ENCODE measurements at regions not wholly inside any gene's neighbourhood (a gene's known extent, or its start where the extent isn't known, plus 50 kb on each side); places are given as distances from the start of the nearest gene placed in this dataset.

DNA sequence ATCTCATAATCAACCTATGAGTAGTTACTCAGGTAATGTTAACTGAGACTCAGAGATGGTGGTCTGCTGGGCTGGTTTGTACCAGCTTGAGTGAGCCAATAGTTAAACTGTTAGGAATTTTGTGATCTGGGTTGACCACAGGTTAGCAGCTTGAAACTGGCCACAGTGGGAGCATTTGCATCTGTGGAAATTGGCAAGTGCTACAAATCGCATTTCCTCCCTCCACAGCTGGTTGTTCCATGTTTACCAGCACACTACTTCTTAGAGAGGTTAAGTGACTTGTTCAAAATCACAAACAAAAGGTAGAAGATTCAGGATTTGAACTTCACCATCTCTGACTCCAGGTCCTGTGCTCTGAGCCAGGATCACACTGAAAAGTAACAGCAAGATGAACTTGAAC lies 446.9 kb upstream of the CLINT1 start:
- DNase-seq: no peak

DNA sequence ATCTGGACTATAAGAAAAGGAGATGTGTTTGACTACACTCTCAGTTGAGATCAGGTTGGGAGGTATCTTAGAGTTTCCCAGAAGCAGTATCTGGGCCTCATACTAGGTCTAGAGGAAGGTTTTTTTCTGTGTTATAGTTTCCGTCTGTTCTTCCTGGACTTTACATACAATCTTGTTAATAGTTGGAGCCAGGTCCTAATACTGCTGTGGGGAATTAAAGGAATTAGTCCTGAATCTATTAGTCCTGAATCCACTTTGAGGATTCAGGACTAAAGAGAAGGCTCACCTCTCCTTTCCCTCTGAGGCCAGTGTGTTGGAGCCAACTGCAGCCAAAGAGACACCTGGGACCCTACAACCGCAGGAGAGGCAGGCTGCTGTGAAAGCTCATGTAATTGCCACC lies 445.7 kb upstream of the CLINT1 start:
- no peak for DNase-seq

DNA sequence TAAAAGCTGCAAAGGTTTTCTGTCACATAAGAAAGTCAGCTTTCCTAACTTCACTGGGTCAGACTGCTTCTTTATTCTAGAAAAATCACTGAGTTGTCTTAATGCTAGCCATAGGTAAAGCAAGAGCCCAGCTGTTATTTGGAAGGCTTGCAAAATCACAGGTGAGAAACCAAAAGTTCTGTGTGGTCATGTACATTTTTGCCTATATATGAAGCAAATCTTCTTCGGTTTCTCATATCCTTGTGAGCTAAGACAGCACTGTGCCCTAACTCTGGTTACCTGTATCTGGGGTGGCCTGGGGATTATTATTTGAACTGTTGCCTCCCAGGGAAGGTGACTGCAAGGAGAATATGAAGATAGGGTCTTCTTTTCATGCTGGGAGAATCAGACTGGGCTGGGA lies 444.9 kb upstream of the CLINT1 start:
- no peak for DNase-seq

DNA sequence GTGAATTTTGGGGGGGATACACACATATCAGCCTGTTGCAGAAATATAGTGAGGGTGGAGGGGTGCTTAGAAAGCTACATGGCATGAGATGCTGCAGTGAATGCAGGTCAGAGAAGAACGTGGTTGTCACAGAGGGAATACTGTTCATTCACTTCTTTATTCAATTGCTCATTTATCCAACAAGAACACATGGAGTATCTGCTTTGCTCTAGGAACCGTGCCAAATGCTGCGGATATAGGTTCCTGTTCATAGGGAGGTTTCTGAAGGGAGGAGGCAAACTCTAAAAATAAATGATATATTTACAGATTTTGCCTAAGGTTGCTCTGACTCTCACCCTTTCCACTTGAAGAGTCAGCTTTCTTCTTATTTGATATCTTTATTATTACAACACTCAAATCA lies 444.3 kb upstream of the CLINT1 start:
- no peak for DNase-seq

DNA sequence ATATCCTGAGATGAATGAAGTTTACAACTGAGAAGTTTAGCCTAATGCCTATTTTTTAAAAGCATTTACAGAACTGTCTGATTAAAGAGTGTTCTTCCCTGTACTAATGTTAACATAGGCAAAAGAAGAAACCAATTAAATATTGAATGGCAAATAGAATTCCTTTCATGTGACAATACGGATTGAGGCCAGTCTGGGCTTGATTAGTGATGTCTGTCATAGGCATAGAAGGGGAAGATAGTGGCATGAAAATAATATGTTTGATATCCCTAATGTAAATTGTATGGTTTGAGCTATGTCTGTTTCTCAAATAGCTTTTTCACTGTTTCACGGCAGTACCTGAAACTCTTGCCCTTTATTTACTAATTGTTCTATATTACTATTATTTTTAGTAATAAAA lies 443.1 kb upstream of the CLINT1 start:
- no peak for DNase-seq

DNA sequence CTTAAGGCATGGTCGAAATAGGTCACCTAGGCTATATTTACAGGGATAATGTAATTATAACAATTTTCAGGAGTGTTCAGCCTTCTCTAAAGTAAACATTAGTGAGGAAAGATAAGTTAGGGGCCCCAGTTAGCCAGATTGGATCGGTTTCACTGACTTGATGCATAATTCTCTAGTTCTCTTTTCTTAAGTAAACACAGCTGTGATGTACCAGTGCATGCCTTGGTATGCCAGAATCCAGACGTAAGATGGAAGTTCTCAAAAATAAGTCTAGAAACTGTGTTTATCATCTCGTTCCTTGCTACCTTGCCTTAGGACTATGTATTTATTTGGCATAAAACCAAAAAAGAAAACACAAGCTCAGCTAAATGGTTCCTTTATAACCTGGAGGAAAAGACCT lies 442.2 kb upstream of the CLINT1 start:
- DNase-seq: no peak

DNA sequence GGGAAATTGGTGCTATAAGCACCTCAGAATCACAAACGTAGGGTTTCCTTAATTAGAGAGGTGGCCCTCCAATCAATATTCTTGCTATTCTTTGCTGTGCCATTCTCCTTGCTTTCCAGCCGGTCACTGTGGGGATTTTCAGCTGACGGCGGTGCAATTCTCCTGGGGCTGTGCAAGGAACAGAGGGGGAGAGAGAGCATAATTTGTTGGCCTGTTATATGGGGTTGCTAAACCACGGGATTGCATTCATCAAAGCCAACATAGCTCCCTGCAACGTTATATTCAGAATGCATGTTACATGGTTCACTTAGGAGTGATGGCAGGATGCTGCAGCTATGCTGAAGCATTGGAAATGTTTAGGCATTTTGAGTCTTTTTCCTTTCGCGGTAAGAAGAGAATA lies 441.3 kb upstream of the CLINT1 start:
- DNase-seq: no peak

DNA sequence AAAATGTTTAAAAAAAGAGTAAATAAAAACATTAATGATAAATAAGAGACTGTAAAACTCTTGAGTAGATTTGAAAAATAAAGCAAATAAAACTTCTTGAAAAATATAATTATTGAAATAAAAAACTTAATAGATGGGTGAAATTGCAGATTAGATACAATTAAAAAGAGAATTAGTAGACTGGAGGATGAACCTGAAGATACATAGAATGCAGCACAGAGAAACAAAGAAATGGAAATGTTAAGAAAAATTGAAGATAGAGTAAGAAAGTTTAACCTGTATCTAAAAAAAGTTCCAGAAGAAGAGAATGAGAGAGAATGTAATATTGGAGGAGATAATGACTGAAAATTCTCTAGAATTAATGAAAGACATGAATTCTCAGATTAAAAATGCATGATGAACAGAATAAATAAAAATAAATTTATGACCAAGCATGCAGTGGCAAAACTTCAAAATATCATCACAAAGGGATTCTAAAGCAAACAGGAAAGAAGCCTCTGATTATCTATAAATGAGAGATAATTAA lies 438.1 kb upstream of the CLINT1 start:
- no peak for DNase-seq

DNA sequence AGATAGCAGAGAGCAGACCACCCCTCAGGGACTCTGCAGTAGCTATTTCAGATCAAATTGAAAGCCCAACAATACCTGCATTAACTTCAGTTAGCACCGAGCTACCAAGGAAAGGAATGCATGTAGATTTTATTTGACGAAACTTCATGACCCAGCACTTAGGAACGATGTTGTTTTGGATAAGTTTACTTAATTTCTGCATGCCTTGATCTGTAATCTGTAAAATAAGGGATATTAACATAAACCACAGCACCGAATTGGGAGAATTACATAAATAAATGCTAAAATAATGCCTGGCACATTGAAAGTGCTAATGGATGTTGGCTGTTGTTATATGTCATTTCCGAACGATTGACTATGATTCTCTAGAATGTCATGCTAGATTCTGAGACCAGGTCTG lies 435.8 kb upstream of the CLINT1 start:
- DNase-seq: no peak

DNA sequence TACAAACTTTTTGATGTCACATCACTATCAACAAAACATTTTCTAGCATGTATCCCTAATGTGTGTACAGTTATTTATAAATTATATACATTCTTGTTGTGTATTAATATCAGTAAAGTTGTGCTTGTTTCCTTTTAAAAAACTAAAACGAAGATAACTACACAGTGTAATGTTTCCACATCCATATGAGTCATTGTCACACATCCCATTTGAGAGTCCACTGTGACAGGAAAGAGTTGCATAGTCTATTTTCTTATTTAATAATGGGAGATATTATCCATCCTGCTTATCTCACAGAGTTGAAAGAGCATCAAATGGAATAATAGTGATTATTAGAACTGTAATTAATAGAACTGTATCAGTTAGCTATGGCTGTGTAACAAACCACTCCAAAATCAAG lies 434.0 kb upstream of the CLINT1 start:
- DNase-seq: no peak

DNA sequence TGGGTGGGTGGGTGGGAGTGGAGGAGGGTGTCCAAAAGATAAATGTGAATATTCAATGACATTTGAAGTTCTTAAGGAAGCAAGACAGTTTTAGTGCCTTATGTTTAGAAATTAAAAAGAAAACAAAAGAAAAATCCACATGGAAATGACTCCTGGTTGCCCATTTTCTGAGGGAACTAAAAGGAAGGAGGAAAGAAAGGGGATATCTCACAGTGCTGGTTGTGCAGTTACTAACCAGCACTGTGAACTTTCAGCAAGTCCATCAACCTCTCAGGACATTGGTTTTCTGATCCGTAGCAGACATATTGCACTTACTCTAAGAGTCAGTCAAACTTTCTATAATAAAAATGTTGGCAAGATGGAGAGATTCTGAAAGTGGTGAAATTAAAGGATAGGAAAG lies 431.0 kb upstream of the CLINT1 start:
- no peak for DNase-seq

DNA sequence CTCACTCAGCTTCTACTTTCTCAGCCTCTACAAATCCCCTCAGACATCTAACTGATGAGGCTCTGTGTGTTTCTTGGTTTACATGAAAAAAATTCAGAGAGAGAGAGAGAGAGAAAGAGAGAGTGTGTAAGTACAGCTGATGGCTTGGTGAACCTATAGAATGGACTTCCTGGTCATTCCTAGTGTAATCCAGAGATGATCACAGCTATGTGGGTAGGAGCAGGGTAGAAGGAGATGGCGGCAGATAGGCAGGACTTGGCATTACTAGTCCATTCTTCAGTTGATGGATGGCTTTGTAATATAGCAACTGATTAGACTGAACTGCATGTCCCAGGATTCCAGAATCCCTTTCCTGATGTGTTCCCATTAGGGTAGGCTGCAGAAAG lies 429.3 kb upstream of the CLINT1 start:
- DNase-seq: no peak

DNA sequence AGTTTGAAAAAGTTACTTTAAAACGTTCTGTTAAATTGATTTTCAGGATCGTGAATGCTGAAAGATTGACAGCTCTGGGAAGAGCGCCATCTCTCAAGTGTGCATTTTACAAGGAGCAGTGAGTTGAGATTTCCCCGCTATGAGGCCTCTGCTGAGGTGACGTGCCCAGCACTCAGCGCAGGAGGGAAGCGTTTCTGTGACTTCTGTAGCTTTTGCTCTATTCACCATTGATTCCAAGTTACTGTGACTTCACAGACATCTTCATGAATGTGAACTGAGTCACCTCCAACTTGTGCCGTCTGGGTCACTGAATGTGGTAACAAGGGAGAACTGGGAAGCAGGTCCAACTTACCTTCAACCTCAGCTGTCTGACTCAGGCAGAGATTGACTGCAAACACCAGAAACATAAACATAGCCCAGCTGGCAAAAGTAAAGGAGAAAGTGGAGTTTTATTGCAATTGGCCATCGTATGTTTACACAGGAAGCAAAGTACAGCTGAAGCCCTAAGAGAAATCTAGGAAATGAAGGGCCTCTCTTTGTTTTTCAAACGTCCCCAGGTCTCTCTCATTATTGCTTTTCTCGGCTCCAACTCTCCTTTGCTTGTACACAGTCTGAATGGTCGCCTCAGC lies 428.8 kb upstream of the CLINT1 start:
- no peak for DNase-seq

DNA sequence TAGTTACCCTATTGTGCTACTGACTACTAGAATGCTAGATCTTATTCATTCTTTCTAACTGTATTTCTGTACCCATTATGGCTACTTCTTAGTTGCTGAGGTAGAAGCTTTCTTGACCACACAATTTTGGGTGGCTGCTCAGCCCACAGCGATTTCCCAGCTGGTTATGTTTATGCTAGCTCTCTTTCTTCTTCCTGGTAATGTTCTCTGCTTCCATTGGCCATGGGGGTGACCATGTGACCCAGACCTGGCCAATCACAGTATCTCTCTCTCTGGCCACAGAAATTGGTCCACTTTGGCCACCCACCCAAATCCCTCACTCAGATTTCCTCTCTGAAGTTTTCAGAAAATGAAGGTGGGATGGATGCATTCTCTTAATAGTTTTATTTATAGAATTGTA lies 427.9 kb upstream of the CLINT1 start:
- DNase-seq: no peak

DNA sequence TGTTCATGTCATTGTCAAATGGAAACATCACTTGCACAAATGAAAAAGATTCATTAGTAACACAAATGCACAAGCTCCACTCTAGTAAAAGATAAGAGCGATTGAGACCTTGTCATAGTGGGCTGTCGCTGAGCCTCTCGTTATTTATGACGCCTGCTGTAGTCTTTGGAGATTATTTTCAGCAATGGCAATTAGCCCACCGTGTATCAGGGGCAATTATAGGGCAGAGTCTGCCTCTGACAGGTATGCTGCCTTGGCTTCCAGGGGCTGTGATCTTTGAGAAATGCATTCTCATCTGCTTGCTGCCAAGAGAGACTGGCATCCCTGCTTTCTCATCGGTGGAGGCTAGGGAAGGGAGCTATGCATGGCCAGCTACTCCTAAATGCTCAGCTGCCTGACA lies 426.8 kb upstream of the CLINT1 start:
- no peak for DNase-seq

DNA sequence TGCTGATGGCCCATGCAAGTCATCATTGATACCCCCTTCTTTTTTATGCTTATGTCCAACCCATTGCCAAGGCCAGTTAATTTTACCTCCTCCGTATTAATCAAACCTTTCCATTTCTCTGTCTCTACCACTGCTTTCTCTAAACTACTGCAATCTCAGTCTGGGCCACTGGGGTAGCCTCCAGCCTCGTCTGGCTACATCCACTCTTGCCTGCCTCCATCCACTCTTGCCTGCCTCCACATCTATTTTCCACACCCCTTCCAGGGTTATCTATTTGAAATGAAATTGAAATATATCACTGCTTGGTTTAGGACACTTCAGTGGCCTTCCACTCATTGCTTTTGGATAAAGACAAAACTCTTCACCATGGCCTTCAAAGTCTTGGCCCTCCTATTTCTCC lies 425.3 kb upstream of the CLINT1 start:
- no peak for DNase-seq

DNA sequence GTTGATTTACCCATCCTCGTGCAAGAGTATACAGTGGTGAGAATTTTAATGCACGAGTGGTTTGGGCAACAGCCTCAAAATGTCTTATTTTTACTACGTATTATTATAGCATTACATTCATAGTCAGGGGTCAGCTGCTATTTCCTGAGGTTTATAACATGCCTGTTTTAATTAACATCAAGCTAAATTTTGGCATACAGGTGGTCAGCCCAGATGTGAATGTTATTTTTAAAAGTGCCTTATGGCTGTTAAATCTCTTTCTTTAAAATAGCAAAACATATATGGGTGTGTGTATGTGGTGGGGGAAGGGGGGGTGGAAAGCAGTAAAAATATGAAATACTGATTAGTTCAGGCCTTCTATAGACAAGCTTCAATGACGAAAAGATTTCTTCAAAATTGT lies 424.5 kb upstream of the CLINT1 start:
- no peak for DNase-seq

DNA sequence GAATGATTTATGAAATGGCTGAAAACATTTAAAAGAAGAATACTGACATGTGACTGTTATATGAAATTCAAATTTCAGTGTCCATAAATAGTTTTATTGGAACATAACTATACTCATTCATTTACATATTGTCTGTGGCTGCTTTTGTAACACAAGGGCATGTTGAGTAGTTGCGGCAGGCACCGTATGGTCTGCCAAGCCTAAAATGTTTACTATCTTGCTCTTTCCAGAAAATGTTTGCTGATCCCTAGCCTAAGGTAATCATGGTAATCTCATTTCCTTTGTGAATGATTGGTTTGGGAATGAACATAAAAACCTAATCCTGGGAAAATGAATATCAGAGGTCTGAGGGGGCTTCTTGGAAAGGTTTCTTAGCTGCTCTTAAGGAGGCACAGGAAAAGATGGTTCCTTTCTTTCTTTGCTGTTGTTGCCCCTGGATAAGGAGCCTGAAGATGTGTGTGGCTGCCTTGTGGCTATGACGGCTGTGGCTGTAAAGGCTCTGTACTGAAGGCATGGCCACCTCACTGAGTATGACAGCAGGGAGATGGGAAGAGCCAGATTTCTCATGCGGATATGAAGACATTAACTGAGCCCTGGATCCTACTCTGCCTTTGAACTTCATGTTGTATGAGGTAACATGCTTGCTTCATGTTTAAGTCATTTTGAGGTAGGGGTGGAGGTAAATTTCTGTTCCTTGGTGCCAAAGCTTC lies 419.4 kb upstream of the CLINT1 start:
- DNase-seq: no peak

DNA sequence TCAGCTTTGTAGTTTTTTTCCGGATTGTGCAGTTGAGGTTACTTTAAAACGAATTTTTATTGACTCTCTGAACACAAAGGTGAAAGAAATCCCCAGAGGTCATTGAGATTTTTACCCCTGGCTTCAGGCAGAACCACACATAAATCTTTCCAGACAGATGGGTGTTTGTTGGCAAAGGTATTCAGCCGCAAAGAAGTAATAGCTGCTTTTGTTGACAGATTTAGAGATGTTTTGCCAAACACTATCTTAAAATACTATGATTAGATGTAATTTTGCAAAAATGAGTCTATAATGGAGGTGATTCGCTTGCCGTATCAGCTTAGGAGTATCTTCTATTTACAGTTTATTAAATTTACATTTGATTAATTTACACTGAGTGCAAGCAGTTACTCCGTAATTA lies 418.3 kb upstream of the CLINT1 start:
- DNase-seq: no peak

DNA sequence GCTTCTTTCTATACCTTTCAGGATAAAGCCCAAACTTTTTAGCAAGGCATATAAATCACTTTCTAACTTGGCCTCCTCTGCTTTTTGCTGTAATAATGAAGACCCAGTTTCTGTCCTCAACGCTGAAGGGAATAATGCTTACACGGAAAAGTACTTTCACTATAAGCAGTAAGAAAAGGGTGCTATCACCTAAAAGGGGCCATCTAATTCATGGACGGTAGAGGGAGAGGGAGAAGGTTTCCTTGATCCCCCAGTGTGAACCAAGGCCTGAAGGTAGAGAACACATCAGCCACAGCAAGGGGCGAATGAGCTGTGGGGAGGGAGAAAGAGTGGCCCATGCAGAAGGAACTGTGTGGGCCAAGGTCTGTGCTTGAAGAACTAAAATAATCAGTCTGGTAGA lies 417.7 kb upstream of the CLINT1 start:
- DNase-seq: no peak

DNA sequence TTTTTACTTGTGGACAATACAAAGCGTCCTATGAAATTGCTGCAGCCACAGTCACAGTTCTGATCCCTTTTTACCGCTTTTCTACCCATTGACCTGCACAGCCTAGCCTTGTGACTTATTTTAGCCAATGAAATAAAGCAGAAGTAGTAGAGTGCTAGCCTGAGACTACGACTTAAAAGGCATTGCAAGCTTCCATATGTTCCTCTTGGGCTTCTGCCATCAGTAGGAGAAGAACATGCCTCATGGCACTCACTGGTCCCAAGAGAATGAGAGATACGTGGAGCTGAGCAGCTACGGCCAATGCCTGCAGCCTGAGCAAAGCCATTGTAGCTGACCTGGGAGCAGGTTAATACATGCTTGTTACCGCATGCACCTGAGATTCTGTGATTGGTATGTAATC lies 416.6 kb upstream of the CLINT1 start:
- no peak for DNase-seq

DNA sequence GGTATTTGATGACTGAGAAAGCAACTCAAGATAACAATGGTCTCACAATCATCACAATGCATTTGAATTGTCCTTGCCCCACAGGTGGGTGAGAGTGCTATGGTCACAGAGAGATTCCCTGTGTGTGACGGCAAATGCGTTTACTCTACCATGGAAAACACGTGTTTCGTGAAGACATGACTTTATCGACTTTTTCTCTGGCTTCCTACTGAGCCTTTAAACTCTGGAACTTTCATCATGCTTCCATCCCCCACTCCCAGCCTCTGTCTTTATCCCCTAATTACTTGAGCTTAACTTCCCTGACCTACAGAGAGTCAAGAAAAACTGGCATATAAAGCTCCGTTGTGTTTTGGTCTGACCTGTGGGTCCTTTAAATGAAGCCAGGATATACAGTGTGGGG lies 414.1 kb upstream of the CLINT1 start:
- no peak for DNase-seq

DNA sequence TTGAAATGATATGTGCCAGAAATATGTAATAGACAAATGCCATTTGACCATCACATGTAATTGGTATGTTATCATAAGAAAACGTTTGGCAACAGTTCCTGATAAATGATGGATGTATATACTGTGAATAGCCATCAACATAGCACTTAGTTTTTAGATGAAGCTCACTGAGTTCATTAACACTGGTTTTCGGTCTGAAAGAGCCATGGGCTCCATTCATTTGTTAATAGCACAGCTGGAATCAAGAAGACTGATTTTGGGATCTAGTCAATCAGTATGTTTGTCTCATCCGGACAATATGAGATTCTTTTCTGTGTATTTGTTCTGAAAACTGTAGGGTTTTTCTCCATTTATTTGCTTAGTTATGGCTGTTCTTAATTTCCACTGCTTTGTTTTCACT lies 413.5 kb upstream of the CLINT1 start:
- DNase-seq: no peak
